Stimulated activated CD8-positive, alpha-beta memory T cell treated with anti-CD3 and anti-CD28 coated beads, Interleukin-7, amount 100 ng/mL, for 24 hours (primary cell): ENCODE measurements at regions not wholly inside any gene's neighbourhood (a gene's known extent, or its start where the extent isn't known, plus 50 kb on each side); places are given as distances from the start of the nearest gene placed in this dataset.

Source experiments
- DNase-seq: peaks from one replicate; pipeline ENCODE4 v3.0.0-alpha.2; 2020; ENCODE audit warnings: low read depth

GRCh38 chr15:79373113-79373512, 59.0 kb upstream of the MINAR1 start:
- no peak for DNase-seq

GRCh38 chr15:79373728-79374127, 58.4 kb upstream of the MINAR1 start:
- no peak for DNase-seq

- no peak for DNase-seq
Measured at GRCh38 chr15:79376383-79376782, 55.8 kb upstream of the MINAR1 start.

DNA sequence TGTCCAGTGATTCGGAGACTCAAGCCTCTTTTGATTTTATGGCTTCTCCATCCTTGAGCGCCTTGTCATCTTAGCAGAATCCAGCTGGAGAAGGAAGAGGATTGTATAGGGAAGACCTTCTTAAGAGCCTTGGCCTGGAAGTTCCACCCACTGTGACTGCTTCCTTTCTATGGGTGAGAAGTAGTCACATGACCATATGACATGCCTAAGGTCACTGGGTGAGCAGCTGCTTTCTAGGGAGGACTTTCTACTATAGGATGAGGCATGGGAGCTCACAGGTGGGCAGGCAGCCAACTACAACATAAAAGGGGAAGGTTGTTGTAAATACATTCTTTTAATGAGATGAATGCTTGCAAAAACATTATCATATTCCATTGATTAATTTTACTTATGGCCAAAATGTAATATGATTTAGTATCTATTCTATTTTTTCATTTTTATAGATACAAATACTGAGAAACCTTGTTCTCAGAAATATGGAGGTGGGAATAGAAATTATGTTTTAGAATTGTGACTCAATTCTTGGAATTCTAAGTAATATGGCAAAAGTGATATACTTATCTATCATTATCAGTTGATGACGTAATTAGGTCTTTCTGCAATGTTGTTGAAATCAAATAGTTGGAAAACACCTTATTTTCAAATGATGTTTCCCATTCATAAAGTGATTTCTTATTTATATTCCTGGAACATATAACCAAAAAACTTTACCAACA, 53.6 kb upstream of the MINAR1 start:
- DNase-seq: no peak

DNA sequence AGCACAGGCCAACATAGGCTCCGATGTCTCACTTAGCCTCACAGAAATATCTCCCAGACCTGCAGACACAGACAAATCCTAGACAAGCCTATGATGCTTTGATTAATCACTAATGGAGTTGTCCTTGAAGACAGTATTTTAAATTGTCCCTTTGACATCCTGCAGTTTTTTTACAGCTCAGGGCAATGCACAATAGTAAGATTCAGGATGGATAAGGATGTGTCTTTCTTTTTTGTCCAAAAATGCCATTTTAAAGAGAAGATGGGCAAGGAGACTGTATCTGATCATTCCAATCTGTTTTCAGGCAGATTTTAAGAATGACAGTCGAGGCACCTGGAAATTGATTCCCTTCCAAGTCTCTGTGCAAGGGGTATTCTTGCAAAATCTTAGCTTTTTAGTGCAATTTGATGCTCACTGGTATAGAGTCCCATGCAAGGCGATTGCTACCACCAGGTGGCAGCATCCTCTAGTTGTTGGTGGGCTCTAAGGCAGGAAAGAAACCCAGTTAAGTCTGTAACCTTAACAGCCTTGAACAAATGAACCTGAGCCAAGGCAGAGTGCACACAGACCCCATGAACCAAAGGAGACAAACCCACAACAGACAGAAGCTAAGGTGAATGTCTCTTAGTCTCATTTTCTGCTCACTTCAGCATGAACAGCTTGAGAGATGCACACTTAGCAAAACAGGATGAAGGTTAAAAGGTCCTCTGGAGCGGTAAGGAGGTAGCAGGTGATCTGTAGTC, 51.2 kb upstream of the MINAR1 start:
- DNase-seq: peak; percentile 66

GRCh38 chr15:79381593-79381992, 50.5 kb upstream of the MINAR1 start:
- no peak for DNase-seq
